Testis (tissue), 2 donors: ENCODE measurements at regions not wholly inside any gene's neighbourhood (a gene's known extent, or its start where the extent isn't known, plus 50 kb on each side); places are given as distances from the start of the nearest gene placed in this dataset.

Experiments used
- POLR2A ChIP-seq: fragments of 450-650 bp; IDR thresholded peaks from one replicate; pipeline ENCODE4 v1.6.1; 2017; ENCODE audit warnings: antibody characterized with exemption, mild to moderate bottlenecking, moderate library complexity
- TF ChIP-seq, protein P1 (sequence below), 3 experiments: fragments of 450-650 bp in 2 of 3; fragments of 200-600 bp in 1 of 3; sonication (generic) in 1 of 3; IDR thresholded peaks; one replicate each; pipeline ENCODE4 v1.5.1; 2016 to 2019; ENCODE audit warnings: antibody characterized with exemption in 3 of 3, mild to moderate bottlenecking in 2 of 3, moderate library complexity in 1 of 3

DNA sequence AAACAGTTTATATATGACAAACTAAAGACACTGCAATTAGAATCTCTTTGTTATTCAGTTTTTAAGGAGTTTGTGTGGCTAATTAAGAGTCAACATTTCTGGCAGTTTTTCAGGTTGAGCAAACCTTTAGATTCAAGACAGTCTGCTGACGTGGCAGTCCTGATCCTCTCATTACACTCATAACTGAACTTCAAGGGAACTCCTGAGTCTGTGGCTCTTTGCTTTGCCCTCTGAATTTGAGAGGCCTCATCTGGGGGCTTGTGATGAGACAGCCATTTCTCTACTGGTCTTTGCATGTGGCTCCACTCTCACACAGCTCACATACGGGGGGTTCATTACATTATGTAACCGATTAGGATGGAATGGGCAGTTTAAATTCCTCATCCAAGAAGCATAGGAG lies 182.9 kb upstream of the MEF2C start:
- TF ChIP-seq, protein P1, sequence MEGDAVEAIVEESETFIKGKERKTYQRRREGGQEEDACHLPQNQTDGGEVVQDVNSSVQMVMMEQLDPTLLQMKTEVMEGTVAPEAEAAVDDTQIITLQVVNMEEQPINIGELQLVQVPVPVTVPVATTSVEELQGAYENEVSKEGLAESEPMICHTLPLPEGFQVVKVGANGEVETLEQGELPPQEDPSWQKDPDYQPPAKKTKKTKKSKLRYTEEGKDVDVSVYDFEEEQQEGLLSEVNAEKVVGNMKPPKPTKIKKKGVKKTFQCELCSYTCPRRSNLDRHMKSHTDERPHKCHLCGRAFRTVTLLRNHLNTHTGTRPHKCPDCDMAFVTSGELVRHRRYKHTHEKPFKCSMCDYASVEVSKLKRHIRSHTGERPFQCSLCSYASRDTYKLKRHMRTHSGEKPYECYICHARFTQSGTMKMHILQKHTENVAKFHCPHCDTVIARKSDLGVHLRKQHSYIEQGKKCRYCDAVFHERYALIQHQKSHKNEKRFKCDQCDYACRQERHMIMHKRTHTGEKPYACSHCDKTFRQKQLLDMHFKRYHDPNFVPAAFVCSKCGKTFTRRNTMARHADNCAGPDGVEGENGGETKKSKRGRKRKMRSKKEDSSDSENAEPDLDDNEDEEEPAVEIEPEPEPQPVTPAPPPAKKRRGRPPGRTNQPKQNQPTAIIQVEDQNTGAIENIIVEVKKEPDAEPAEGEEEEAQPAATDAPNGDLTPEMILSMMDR (IDR thresholded peaks at IDR 0.05): no peak
- TF ChIP-seq POLR2A: no peak
